B cell (primary cell): ENCODE measurements at regions not wholly inside any gene's neighbourhood (a gene's known extent, or its start where the extent isn't known, plus 50 kb on each side); places are given as distances from the start of the nearest gene placed in this dataset.

Experiments used
- ATAC-seq: fragments of 200-7000 bp; cut with Tn5 transposase; one replicate; pipeline ENCODE4 v1.10.0; 2021; ENCODE audit warnings: low read depth, mild to moderate bottlenecking, moderate number of reproducible peaks, moderate library complexity
- CTCF ChIA-PET: fragments of 350-600 bp; sonication (Branson Sonifier 250); formaldehyde crosslinking; loops from one replicate; lab custom pipeline; 2021; ENCODE audit warnings: antibody characterized with exemption, inconsistent platforms; lab: Charles Lee
- POLR2A ChIA-PET: fragments of 350-600 bp; sonication (Branson Sonifier 250); formaldehyde crosslinking; loops from one replicate; lab custom pipeline; 2021; ENCODE audit warnings: antibody characterized with exemption; lab: Charles Lee
- DNase-seq: peaks from one replicate; pipeline ENCODE4 v3.0.0; 2013
- H2AFZ ChIP-seq: 2 replicates; pipeline ENCODE4 v1.6.1; 2012; ENCODE audit warnings: mild to moderate bottlenecking, low read depth, low read length; ENCODE audit not compliant: insufficient read depth, poor library complexity, severe bottlenecking
- H3K27ac ChIP-seq, 2 donors: 1 replicate in 1 of 2; 2 replicates in 1 of 2; pipeline ENCODE4 v1.5.1; 2012 to 2013; ENCODE audit warnings: low read length in 2 of 2, mild to moderate bottlenecking in 2 of 2, moderate library complexity in 1 of 2
- H3K27me3 ChIP-seq, 4 experiments: fragments of 200-600 bp in 1 of 4; sonication (generic) in 1 of 4; replicated peaks in 1 of 4; 1 replicate in 2 of 4; 2 replicates in 2 of 4; pipeline versions ENCODE4 v1.6.1 to v1.7.0; 2013 to 2016; ENCODE audit warnings: low read length in 3 of 4, mild to moderate bottlenecking in 2 of 4, mixed read lengths in 1 of 4, moderate library complexity in 1 of 4; ENCODE audit not compliant: insufficient read depth in 4 of 4, control insufficient read depth in 3 of 4; ENCODE audit errors: control extremely low read depth in 1 of 4
- H3K36me3 ChIP-seq, 2 experiments: replicated peaks in 1 of 2; 1 replicate in 1 of 2; 2 replicates in 1 of 2; pipeline versions ENCODE4 v1.6.1 to v1.7.1; 2013; ENCODE audit warnings: low read length in 1 of 2; ENCODE audit not compliant: insufficient read depth in 2 of 2, control insufficient read depth in 1 of 2; ENCODE audit errors: control extremely low read depth in 1 of 2, extremely low read depth in 1 of 2
- H3K4me1 ChIP-seq, 2 donors: fragments of 200-600 bp in 1 of 2; sonication (generic) in 1 of 2; 1 replicate in 1 of 2; 2 replicates in 1 of 2; pipeline versions ENCODE4 v1.5.1 to v1.6.1; 2013 to 2017; ENCODE audit warnings: low read length in 2 of 2; ENCODE audit not compliant: control insufficient read depth in 2 of 2, insufficient read depth in 2 of 2
- H3K4me2 ChIP-seq: replicated peaks from 2 replicates; pipeline ENCODE3; 2012; ENCODE audit warnings: mild to moderate bottlenecking, low read depth, low read length; ENCODE audit not compliant: poor library complexity, severe bottlenecking
- H3K4me3 ChIP-seq, 5 experiments: fragments of 200-600 bp in 1 of 5; sonication (generic) in 1 of 5; 1 replicate in 3 of 5; 2 replicates in 2 of 5; pipeline versions ENCODE4 v1.5.1 to v1.7.0; 2011 to 2016; ENCODE audit warnings: low read length in 4 of 5, mild to moderate bottlenecking in 4 of 5, low read depth in 2 of 5, control low read depth in 1 of 5, moderate library complexity in 1 of 5; ENCODE audit not compliant: insufficient read depth in 1 of 5; ENCODE audit errors: control extremely low read depth in 1 of 5, extremely low read depth in 1 of 5
- H3K79me2 ChIP-seq: fragments of 200-600 bp; sonication (generic); one replicate; pipeline ENCODE4 v1.6.0; 2016; ENCODE audit warnings: low read length; ENCODE audit not compliant: control insufficient read depth, insufficient read depth
- H3K9ac ChIP-seq: fragments of 200-600 bp; sonication (generic); 2 replicates; pipeline ENCODE4 v1.6.1; 2017; ENCODE audit warnings: mild to moderate bottlenecking, low read length, moderate library complexity
- H3K9me3 ChIP-seq, 3 donors: one replicate each; pipeline versions ENCODE4 v1.6.1 to v1.7.1; 2013; ENCODE audit warnings: low read length in 2 of 3; ENCODE audit not compliant: control insufficient read depth in 2 of 3, insufficient read depth in 1 of 3; ENCODE audit errors: control extremely low read depth in 1 of 3
- H4K20me1 ChIP-seq: 2 replicates; pipeline ENCODE4 v1.6.0; 2012; ENCODE audit warnings: mild to moderate bottlenecking, low read length; ENCODE audit not compliant: insufficient read depth, control insufficient read depth, poor library complexity, severe bottlenecking
- H3K27ac Mint-ChIP-seq: one replicate; pipeline ENCODE4 v1.8.0; 2021; ENCODE audit warnings: mixed read lengths
- H3K27me3 Mint-ChIP-seq: one replicate; pipeline ENCODE4 v1.8.0; 2021; ENCODE audit warnings: mixed read lengths
- H3K4me1 Mint-ChIP-seq: one replicate; pipeline ENCODE4 v1.8.0; 2021; ENCODE audit warnings: mixed read lengths
- H3K4me3 Mint-ChIP-seq: one replicate; pipeline ENCODE4 v1.8.0; 2021; ENCODE audit warnings: mixed read lengths
- H3K9me3 Mint-ChIP-seq: one replicate; pipeline ENCODE4 v1.8.0; 2022; ENCODE audit warnings: mixed read lengths; ENCODE audit not compliant: insufficient read depth
- EZH2 ChIP-seq: IDR thresholded peaks from 2 replicates; pipeline ENCODE4 v1.6.1; 2012; ENCODE audit warnings: borderline replicate concordance, low read depth, mild to moderate bottlenecking, moderate library complexity, low read length; ENCODE audit not compliant: insufficient read depth, poor library complexity, severe bottlenecking
- WGBS: methylation state at CpG from one replicate; pipeline ENCODE4 v1.1.5; 2013; ENCODE audit warnings: missing lambda C conversion rate; ENCODE audit not compliant: insufficient coverage; 5-methylcytosine and 5-hydroxymethylcytosine counted together
- intact Hi-C: fragments of 100-400 bp; cut with micrococcal nuclease; formaldehyde crosslinking; loops from one replicate; pipeline ENCODE4 v1.10.0; 2022
- TF ChIP-seq, protein P1 (sequence below): fragments of 200-600 bp; IDR thresholded peaks from one replicate; pipeline ENCODE4 v1.8.0; 2022; ENCODE audit warnings: antibody characterized with exemption, mild to moderate bottlenecking

DNA sequence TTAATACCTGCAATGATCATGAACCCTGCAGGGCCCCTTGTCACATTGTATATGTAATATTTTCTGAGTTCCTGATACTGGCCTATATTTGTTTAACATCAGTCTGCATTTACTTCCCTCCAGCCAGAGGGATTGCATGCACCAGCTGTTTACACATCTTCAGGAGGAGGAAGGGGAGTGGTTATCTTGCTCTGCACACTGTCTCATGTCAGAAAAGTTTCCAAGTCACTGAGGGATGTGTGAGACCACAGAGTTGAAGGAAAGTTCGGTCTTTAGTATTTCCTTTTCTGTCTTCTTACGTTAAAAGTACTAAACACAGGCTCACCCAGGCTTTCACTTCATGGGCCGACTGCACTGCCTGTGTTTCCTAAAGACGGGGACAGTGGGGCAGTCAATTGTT, 574.1 kb downstream of the LMO4 start:
- Histone ChIP-seq H3K4me2 (peak overlapping the region; percentile 46), H3K4me1 (peaks cover 13% of the 10 kb centered on the region in 2 donors), H4K20me1 (no peaks in the 10 kb centered on the region), H3K36me3 (no peaks in the 10 kb centered on the region), H3K9ac (peak overlapping the region; percentile 20), H3K27ac (no peak overlapping the region), H3K79me2 (no peaks in the 10 kb centered on the region), H3K27me3 (no peaks in the 10 kb centered on the region), H2AFZ (peak overlapping the region; percentile 50), H3K9me3 (no peaks in the 10 kb centered on the region), H3K4me3 (no peak overlapping the region)
- WGBS, result no CpG with 5 or more reads among the region's 4 CpGs
- POLR2A ChIA-PET, result no interaction called here
- Mint-ChIP-seq H3K4me3 (peak overlapping the region; percentile 9), H3K4me1 (peaks cover 18% of the 10 kb centered on the region), H3K9me3 (no peaks in the 10 kb centered on the region), H3K27ac (peak overlapping the region; percentile 5), H3K27me3 (no peaks in the 10 kb centered on the region)
- no peak for TF ChIP-seq EZH2
- TF ChIP-seq, protein P1, sequence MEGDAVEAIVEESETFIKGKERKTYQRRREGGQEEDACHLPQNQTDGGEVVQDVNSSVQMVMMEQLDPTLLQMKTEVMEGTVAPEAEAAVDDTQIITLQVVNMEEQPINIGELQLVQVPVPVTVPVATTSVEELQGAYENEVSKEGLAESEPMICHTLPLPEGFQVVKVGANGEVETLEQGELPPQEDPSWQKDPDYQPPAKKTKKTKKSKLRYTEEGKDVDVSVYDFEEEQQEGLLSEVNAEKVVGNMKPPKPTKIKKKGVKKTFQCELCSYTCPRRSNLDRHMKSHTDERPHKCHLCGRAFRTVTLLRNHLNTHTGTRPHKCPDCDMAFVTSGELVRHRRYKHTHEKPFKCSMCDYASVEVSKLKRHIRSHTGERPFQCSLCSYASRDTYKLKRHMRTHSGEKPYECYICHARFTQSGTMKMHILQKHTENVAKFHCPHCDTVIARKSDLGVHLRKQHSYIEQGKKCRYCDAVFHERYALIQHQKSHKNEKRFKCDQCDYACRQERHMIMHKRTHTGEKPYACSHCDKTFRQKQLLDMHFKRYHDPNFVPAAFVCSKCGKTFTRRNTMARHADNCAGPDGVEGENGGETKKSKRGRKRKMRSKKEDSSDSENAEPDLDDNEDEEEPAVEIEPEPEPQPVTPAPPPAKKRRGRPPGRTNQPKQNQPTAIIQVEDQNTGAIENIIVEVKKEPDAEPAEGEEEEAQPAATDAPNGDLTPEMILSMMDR, result no peak
- peak; percentile 7 for DNase-seq
- CTCF ChIA-PET, result interaction anchor here (0.9 kb wide), 1 partner anchor 51 kb away, joined by 4 read pairs; no protein-coding TSS in a partner anchor
- intact Hi-C loops, result no loop called here
- ATAC-seq, result peak; percentile 45

DNA sequence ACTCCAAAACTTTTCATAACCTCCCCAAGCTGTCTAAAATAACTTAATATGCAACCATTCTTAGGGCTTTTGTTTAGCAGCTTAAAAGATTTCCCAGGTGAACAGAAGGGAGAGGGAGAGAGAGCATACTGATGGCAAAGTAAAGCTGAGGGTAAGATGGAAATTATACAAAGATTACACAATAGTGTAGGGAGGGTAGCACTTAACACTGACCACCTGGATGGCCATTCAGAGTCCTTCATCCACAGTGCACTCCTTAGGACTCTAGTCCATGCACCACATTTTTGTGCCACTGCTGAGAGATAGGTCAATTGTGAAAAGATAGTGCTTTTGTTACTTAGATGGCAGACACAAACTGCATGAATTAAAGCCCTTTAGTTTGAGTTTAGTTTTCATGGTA, 574.6 kb downstream of the LMO4 start:
- H3K27ac Mint-ChIP-seq, result peak overlapping the region; percentile 5

More for the DNA sequence above, 574.6 kb downstream of the LMO4 start:
- ChIA-PET CTCF (interaction anchor here (0.9 kb wide), 1 partner anchor 51 kb away, joined by 4 read pairs; no protein-coding TSS in a partner anchor), POLR2A (no interaction called here)
- H3K9me3 Mint-ChIP-seq, result no peaks in the 10 kb centered on the region
- Histone ChIP-seq H3K4me3 (no peak overlapping the region), H3K79me2 (no peaks in the 10 kb centered on the region), H3K4me2 (peak overlapping the region; percentile 46), H3K27me3 (no peaks in the 10 kb centered on the region), H3K36me3 (no peaks in the 10 kb centered on the region), H3K9ac (peak overlapping the region; percentile 20), H3K4me1 (peaks cover 13% of the 10 kb centered on the region in 2 donors), H4K20me1 (no peaks in the 10 kb centered on the region), H2AFZ (peak overlapping the region; percentile 50), H3K27ac (no peak overlapping the region), H3K9me3 (no peaks in the 10 kb centered on the region)
- DNase-seq (no peak), ATAC-seq (no peak)
- TF ChIP-seq, protein P1, result no peak
- no peak for TF ChIP-seq EZH2
- peaks cover 18% of the 10 kb centered on the region for H3K4me1 Mint-ChIP-seq
- H3K4me3 Mint-ChIP-seq, result peak overlapping the region; percentile 9
- H3K27me3 Mint-ChIP-seq, result no peaks in the 10 kb centered on the region
- intact Hi-C loops, result no loop called here
